KMS-11 (cell line): ENCODE measurements at regions not wholly inside any gene's neighbourhood (a gene's known extent, or its start where the extent isn't known, plus 50 kb on each side); places are given as distances from the start of the nearest gene placed in this dataset.

Experiments
- H2AFZ ChIP-seq: fragments of 200-600 bp; sonication (generic); 2 replicates; pipeline ENCODE4 v1.6.1; 2016; ENCODE audit warnings: antibody characterized with exemption, mixed run types, low read depth
- H3K27ac ChIP-seq: fragments of 200-600 bp; sonication (generic); 2 replicates; pipeline ENCODE4 v1.6.1; 2016; ENCODE audit warnings: mild to moderate bottlenecking, mixed run types
- H3K27me3 ChIP-seq: fragments of 200-600 bp; sonication (generic); 2 replicates; pipeline ENCODE4 v1.6.1; 2017; ENCODE audit warnings: mild to moderate bottlenecking, low read depth, mixed run types, moderate library complexity; ENCODE audit not compliant: insufficient read depth
- H3K36me3 ChIP-seq: fragments of 200-600 bp; sonication (generic); 2 replicates; pipeline ENCODE4 v1.6.1; 2017; ENCODE audit warnings: mild to moderate bottlenecking, mixed run types; ENCODE audit not compliant: insufficient read depth
- H3K4me1 ChIP-seq: fragments of 200-600 bp; sonication (generic); 2 replicates; pipeline ENCODE4 v1.6.1; 2016; ENCODE audit warnings: mild to moderate bottlenecking, low read depth, mixed run types; ENCODE audit not compliant: poor library complexity, severe bottlenecking
- H3K4me2 ChIP-seq: fragments of 200-600 bp; sonication (generic); 2 replicates; pipeline ENCODE4 v1.7.0; 2016; ENCODE audit warnings: mild to moderate bottlenecking, mixed run types
- H3K4me3 ChIP-seq: fragments of 200-600 bp; sonication (generic); IDR thresholded peaks from 2 replicates; pipeline ENCODE4 v1.6.1; 2017; ENCODE audit warnings: low read depth, low read length, mixed read lengths; ENCODE audit not compliant: insufficient read depth
- H3K79me2 ChIP-seq: fragments of 200-600 bp; sonication (generic); 2 replicates; pipeline ENCODE4 v1.6.1; 2016; ENCODE audit warnings: low read depth, mixed run types; ENCODE audit not compliant: insufficient read depth
- H3K9ac ChIP-seq: fragments of 200-600 bp; sonication (generic); 2 replicates; pipeline ENCODE4 v1.6.1; 2016; ENCODE audit warnings: mild to moderate bottlenecking, mixed run types
- H4K20me1 ChIP-seq: fragments of 200-600 bp; sonication (generic); 2 replicates; pipeline ENCODE4 v1.6.1; 2016; ENCODE audit warnings: mild to moderate bottlenecking, mixed run types; ENCODE audit not compliant: insufficient read depth
- TF ChIP-seq, protein P1 (sequence below): fragments of 200-600 bp; sonication (generic); conservative IDR thresholded peaks from 2 replicates; pipeline ENCODE4 v1.6.1; 2017; ENCODE audit warnings: low read depth, mild to moderate bottlenecking, antibody characterized with exemption, low read length, moderate library complexity, mixed read lengths

GRCh38 chr20:56827763-56828162 lies 198.7 kb downstream of the TFAP2C start:
- Histone ChIP-seq H3K4me1 (no peaks in the 10 kb centered on the region), H3K36me3 (no peaks in the 10 kb centered on the region), H3K4me2 (no peak overlapping the region), H3K79me2 (no peaks in the 10 kb centered on the region), H3K9ac (no peak overlapping the region), H2AFZ (no peak overlapping the region), H3K4me3 (no peak overlapping the region), H3K27ac (no peak overlapping the region), H4K20me1 (no peaks in the 10 kb centered on the region), H3K27me3 (no peaks in the 10 kb centered on the region)
- TF ChIP-seq, protein P1, sequence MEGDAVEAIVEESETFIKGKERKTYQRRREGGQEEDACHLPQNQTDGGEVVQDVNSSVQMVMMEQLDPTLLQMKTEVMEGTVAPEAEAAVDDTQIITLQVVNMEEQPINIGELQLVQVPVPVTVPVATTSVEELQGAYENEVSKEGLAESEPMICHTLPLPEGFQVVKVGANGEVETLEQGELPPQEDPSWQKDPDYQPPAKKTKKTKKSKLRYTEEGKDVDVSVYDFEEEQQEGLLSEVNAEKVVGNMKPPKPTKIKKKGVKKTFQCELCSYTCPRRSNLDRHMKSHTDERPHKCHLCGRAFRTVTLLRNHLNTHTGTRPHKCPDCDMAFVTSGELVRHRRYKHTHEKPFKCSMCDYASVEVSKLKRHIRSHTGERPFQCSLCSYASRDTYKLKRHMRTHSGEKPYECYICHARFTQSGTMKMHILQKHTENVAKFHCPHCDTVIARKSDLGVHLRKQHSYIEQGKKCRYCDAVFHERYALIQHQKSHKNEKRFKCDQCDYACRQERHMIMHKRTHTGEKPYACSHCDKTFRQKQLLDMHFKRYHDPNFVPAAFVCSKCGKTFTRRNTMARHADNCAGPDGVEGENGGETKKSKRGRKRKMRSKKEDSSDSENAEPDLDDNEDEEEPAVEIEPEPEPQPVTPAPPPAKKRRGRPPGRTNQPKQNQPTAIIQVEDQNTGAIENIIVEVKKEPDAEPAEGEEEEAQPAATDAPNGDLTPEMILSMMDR, result no peak

DNA sequence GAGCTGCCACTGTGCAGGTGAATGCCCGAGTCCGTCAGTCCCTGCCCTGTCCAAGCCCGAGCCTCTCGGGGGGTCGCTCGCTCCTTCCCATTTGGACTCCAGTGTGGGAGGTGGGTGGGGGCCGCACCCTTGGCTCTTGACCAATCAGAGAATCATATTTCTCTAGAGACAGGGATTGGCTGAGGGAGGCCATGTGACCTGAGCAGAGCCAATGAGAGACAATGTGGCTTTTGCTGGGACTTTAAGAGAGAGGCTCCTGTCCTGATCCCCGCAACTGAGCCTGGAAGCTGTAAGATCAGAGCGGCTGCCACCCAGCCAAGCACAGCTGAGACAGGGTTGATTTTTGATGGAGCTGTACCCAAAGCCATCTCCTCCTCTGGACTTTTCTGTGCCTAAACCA lies 199.3 kb downstream of the TFAP2C start:
- H3K79me2 ChIP-seq, result no peaks in the 10 kb centered on the region
- no peak overlapping the region; the same call in 1 of the 2 replicates for H2AFZ ChIP-seq
- H3K36me3 ChIP-seq, result no peaks in the 10 kb centered on the region
- no peaks in the 10 kb centered on the region for H4K20me1 ChIP-seq
- no peaks in the 10 kb centered on the region for H3K27me3 ChIP-seq
- no peaks in the 10 kb centered on the region for H3K4me1 ChIP-seq
- H3K9ac ChIP-seq, result no peak overlapping the region
- no peak overlapping the region for H3K4me3 ChIP-seq
- no peak overlapping the region for H3K27ac ChIP-seq
- no peak overlapping the region for H3K4me2 ChIP-seq
- TF ChIP-seq, protein P1, result no peak

GRCh38 chr20:56829788-56830385 lies 200.8 kb downstream of the TFAP2C start:
- Histone ChIP-seq H3K4me3 (no peak overlapping the region), H3K27me3 (no peaks in the 10 kb centered on the region), H3K4me1 (no peaks in the 10 kb centered on the region), H4K20me1 (no peaks in the 10 kb centered on the region), H3K9ac (no peak overlapping the region), H3K4me2 (no peak overlapping the region), H3K27ac (no peak overlapping the region), H3K79me2 (no peaks in the 10 kb centered on the region), H3K36me3 (no peaks in the 10 kb centered on the region), H2AFZ (no peak overlapping the region)
- TF ChIP-seq, protein P1, result no peak

- Histone ChIP-seq H3K4me1 (no peaks in the 10 kb centered on the region), H3K27me3 (no peaks in the 10 kb centered on the region), H3K79me2 (no peaks in the 10 kb centered on the region), H3K27ac (no peak overlapping the region), H4K20me1 (no peaks in the 10 kb centered on the region), H3K4me2 (no peak overlapping the region), H3K9ac (no peak overlapping the region), H3K4me3 (no peak overlapping the region), H3K36me3 (no peaks in the 10 kb centered on the region), H2AFZ (no peak overlapping the region)
- TF ChIP-seq, protein P1, result no peak
These were observed 202.7 kb downstream of the TFAP2C start for GRCh38 chr20:56831795-56832194.
